HFFc6 (cell line): ENCODE measurements at regions not wholly inside any gene's neighbourhood (a gene's known extent, or its start where the extent isn't known, plus 50 kb on each side); places are given as distances from the start of the nearest gene placed in this dataset.
"Not testable (repeated sequence)": the region's sequence is repeated elsewhere in the genome, so short reads cannot be mapped to it uniquely, and the experiment has no call there.

Experiments used
- DNase-seq: peaks from one replicate; pipeline ENCODE4 v3.0.0-alpha.2; 2018
- H3K27ac Mint-ChIP-seq: 2 replicates; pipeline ENCODE4 v1.8.0; 2020; ENCODE audit warnings: mild to moderate bottlenecking, mixed read lengths
- H3K27me3 Mint-ChIP-seq: 2 replicates; pipeline ENCODE4 v1.8.0; 2021; ENCODE audit warnings: mild to moderate bottlenecking, moderate library complexity, mixed read lengths; ENCODE audit not compliant: insufficient read depth
- H3K36me3 Mint-ChIP-seq: 2 replicates; pipeline ENCODE4 v1.8.0; 2021; ENCODE audit warnings: low read depth, mixed read lengths
- H3K4me1 Mint-ChIP-seq: 2 replicates; pipeline ENCODE4 v1.8.0; 2020; ENCODE audit warnings: low read depth, mixed read lengths
- H3K4me3 Mint-ChIP-seq: 2 replicates; pipeline ENCODE4 v1.8.0; 2020; ENCODE audit warnings: mild to moderate bottlenecking, moderate library complexity, mixed read lengths
- H3K9me3 Mint-ChIP-seq: 2 replicates; pipeline ENCODE4 v1.8.0; 2020; ENCODE audit warnings: mild to moderate bottlenecking, mixed read lengths
- CTCF ChIP-seq: fragments of 200-600 bp; sonication (generic); IDR thresholded peaks from 2 replicates; pipeline ENCODE4 v1.5.0; 2021; ENCODE audit warnings: antibody characterized with exemption, mild to moderate bottlenecking

GRCh38 chrX:97907791-97908190 lies 1024.1 kb downstream of the RPA4 start:
- Mint-ChIP-seq H3K36me3 (no peaks in the 10 kb centered on the region; the same call in 1 of the 2 replicates), H3K27me3 (no peaks in the 10 kb centered on the region), H3K4me1 (no peaks in the 10 kb centered on the region), H3K9me3 (no peaks in the 10 kb centered on the region), H3K27ac (no peak overlapping the region), H3K4me3 (no peak overlapping the region)
- DNase-seq, result no peak
- no peak for TF ChIP-seq CTCF

GRCh38 chrX:97909245-97909644 lies 1025.5 kb downstream of the RPA4 start:
- Mint-ChIP-seq H3K27me3 (no peaks in the 10 kb centered on the region), H3K4me1 (no peaks in the 10 kb centered on the region), H3K36me3 (no peaks in the 10 kb centered on the region; the same call in 1 of the 2 replicates), H3K4me3 (no peak overlapping the region), H3K27ac (no peak overlapping the region), H3K9me3 (no peaks in the 10 kb centered on the region)
- no peak for DNase-seq
- TF ChIP-seq CTCF, result no peak

GRCh38 chrX:97915390-97915789 lies 1031.7 kb downstream of the RPA4 start:
- not testable (repeated sequence) for H3K4me1 Mint-ChIP-seq, H3K27ac Mint-ChIP-seq, H3K36me3 Mint-ChIP-seq, H3K9me3 Mint-ChIP-seq, H3K4me3 Mint-ChIP-seq, DNase-seq, H3K27me3 Mint-ChIP-seq

GRCh38 chrX:97921223-97921622 lies 1037.5 kb downstream of the RPA4 start:
- not testable (repeated sequence) for H3K27ac Mint-ChIP-seq, H3K27me3 Mint-ChIP-seq, DNase-seq, H3K4me1 Mint-ChIP-seq, H3K4me3 Mint-ChIP-seq, H3K9me3 Mint-ChIP-seq
- H3K36me3 Mint-ChIP-seq, result peaks cover 11% of the 10 kb centered on the region; the same call in 1 of the 2 replicates

- no peaks in the 10 kb centered on the region for H3K27me3 Mint-ChIP-seq
- TF ChIP-seq CTCF, result no peak
- no peaks in the 10 kb centered on the region for H3K36me3 Mint-ChIP-seq
- no peaks in the 10 kb centered on the region for H3K4me1 Mint-ChIP-seq
- H3K9me3 Mint-ChIP-seq, result no peaks in the 10 kb centered on the region
- no peak overlapping the region for H3K4me3 Mint-ChIP-seq
- no peak overlapping the region for H3K27ac Mint-ChIP-seq
- no peak for DNase-seq
Observed at GRCh38 chrX:97931586-97931985, 1047.9 kb downstream of the RPA4 start.

DNA sequence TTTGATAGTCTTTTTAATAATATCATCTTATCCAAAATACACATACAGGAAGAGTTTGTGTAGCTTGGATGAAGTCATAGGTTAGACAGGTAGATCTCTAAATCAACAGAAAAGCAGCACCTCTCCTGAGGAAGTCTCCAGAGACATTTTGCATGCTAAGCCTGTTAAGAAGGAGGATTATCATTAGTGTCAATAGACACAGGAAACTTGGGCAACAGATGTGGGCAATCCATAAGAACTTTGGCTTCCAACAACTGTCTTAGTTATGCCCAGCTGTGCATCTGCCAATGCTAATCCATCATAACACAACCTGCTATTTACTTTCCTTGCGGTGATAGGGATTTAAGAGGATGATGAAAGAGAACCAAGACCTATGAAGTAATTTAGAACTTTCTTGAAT lies 1052.6 kb downstream of the RPA4 start:
- no peak overlapping the region for H3K27ac Mint-ChIP-seq
- DNase-seq, result no peak
- H3K27me3 Mint-ChIP-seq, result no peaks in the 10 kb centered on the region
- no peaks in the 10 kb centered on the region for H3K4me1 Mint-ChIP-seq
- no peak overlapping the region for H3K4me3 Mint-ChIP-seq
- no peaks in the 10 kb centered on the region for H3K36me3 Mint-ChIP-seq
- no peak for TF ChIP-seq CTCF
- no peaks in the 10 kb centered on the region for H3K9me3 Mint-ChIP-seq

DNA sequence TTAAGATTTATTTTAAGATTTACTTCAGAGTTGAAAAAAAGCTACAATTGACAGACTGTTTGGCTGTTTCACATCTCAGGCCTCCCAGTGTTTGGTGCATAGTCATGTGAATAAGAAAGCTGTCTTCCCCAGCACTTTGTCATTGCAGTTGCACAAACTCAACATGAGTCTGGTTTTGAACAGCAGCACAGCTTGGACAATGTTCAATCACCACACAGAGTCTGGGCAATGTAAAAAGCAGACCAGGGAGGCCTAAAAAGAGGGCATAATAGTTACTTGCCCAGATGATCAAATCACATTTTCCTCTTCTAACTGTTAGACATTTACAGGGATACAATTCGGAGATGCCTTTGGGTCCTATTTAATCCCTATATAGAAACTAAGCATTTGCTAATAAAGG lies 1055.0 kb downstream of the RPA4 start:
- no peak for TF ChIP-seq CTCF
- no peaks in the 10 kb centered on the region for H3K9me3 Mint-ChIP-seq
- DNase-seq, result no peak
- peaks cover 14% of the 10 kb centered on the region for H3K4me1 Mint-ChIP-seq
- H3K27me3 Mint-ChIP-seq, result no peaks in the 10 kb centered on the region
- no peak overlapping the region for H3K4me3 Mint-ChIP-seq
- H3K36me3 Mint-ChIP-seq, result no peaks in the 10 kb centered on the region
- H3K27ac Mint-ChIP-seq, result no peak overlapping the region
